NOMO-1 treated with DMSO at 0.1 percent for 48 hours (cell line): ENCODE measurements at regions not wholly inside any gene's neighbourhood (a gene's known extent, or its start where the extent isn't known, plus 50 kb on each side); places are given as distances from the start of the nearest gene placed in this dataset.

Source experiments
- DNase-seq: peaks from one replicate; lab custom pipeline; 2025; ENCODE audit not compliant: unreplicated experiment; lab: John Stamatoyannopoulos, UW

- no peak for DNase-seq
Measured at GRCh38 chr5:10077791-10078545, 171.7 kb downstream of the ATPSCKMT start.

GRCh38 chr5:10073441-10074104, 176.1 kb downstream of the ATPSCKMT start:
- DNase-seq: no peak

GRCh38 chr5:10069637-10070313, 179.9 kb downstream of the ATPSCKMT start:
- no peak for DNase-seq

- DNase-seq: no peak
Measured at GRCh38 chr5:10065428-10066000, 184.2 kb downstream of the ATPSCKMT start.

GRCh38 chr5:10064546-10065195, 185.0 kb downstream of the ATPSCKMT start:
- DNase-seq: no peak

GRCh38 chr5:10063997-10064396, 185.7 kb downstream of the ATPSCKMT start:
- no peak for DNase-seq

- no peak for DNase-seq
Measured at GRCh38 chr5:10059980-10060379, 189.7 kb downstream of the ATPSCKMT start.

GRCh38 chr5:10059556-10059955, 190.1 kb downstream of the ATPSCKMT start:
- DNase-seq: no peak

- DNase-seq: no peak
Measured at GRCh38 chr5:10057356-10057755, 192.3 kb downstream of the ATPSCKMT start.

- no peak for DNase-seq
Measured at GRCh38 chr5:10056228-10056760, 193.4 kb downstream of the ATPSCKMT start.

GRCh38 chr5:10049858-10050455, 199.7 kb downstream of the ATPSCKMT start:
- DNase-seq: no peak

- DNase-seq: no peak
Measured at GRCh38 chr5:10046676-10047075, 203.0 kb downstream of the ATPSCKMT start.

GRCh38 chr5:10045376-10045775, 204.3 kb downstream of the ATPSCKMT start:
- DNase-seq: no peak

- no peak for DNase-seq
Measured at GRCh38 chr5:10036136-10036815, 213.4 kb downstream of the ATPSCKMT start.

- no peak for DNase-seq
Measured at GRCh38 chr5:10034001-10034400, 215.7 kb downstream of the ATPSCKMT start.

GRCh38 chr5:10031817-10032216, 217.9 kb downstream of the ATPSCKMT start:
- DNase-seq: no peak

- DNase-seq: no peak
Measured at GRCh38 chr5:10030219-10030831, 219.4 kb downstream of the ATPSCKMT start.

GRCh38 chr5:10023494-10023893, 226.2 kb downstream of the ATPSCKMT start:
- no peak for DNase-seq

- no peak for DNase-seq
Measured at GRCh38 chr5:10021248-10021647, 228.4 kb downstream of the ATPSCKMT start.

- DNase-seq: no peak
Measured at GRCh38 chr5:10019236-10019635, 230.5 kb downstream of the ATPSCKMT start.
